ENCODE measurements at regions not wholly inside any gene's neighbourhood (a gene's known extent, or its start where the extent isn't known, plus 50 kb on each side); places are given as distances from the start of the nearest gene placed in this dataset.
"Not testable (repeated sequence)": the region's sequence is repeated elsewhere in the genome, so short reads cannot be mapped to it uniquely, and the experiment has no call there.

GRCh38 chr16:18725321-18725720 is 64.8 kb downstream of the RPS15A start:
- not testable (repeated sequence) for DNase-seq

GRCh38 chr16:18719978-18720377 is 70.2 kb downstream of the RPS15A start:
- DNase-seq: not testable (repeated sequence)

DNA sequence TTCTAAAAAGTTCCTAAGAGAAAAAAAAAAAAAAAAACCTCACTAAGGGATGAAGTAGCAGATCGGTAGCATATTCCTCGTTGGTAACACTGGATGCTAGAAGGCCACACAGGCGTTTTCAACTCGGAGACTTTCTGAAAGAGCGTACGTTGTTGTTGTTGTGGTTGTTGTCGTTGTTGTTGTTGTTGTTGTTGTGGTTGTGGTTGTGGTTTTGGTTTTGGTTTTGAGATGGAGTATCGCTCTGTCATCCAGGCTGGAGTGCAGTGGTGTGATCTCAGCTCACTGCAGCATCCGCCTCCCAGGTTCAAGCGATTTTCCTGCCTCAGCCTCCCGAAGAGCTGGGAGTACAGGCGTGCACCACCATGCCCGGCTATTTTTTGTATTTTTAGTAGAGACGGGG is 77.6 kb downstream of the RPS15A start:
- DNase-seq: not testable (repeated sequence)

- not testable (repeated sequence) for DNase-seq
Measured at GRCh38 chr16:18710659-18711058, 79.5 kb downstream of the RPS15A start.

- DNase-seq: not testable (repeated sequence)
Measured at GRCh38 chr16:18701239-18701638, 88.9 kb downstream of the RPS15A start.

- not testable (repeated sequence) for DNase-seq
Measured at GRCh38 chr16:18696029-18696428, 94.1 kb downstream of the RPS15A start.

DNA sequence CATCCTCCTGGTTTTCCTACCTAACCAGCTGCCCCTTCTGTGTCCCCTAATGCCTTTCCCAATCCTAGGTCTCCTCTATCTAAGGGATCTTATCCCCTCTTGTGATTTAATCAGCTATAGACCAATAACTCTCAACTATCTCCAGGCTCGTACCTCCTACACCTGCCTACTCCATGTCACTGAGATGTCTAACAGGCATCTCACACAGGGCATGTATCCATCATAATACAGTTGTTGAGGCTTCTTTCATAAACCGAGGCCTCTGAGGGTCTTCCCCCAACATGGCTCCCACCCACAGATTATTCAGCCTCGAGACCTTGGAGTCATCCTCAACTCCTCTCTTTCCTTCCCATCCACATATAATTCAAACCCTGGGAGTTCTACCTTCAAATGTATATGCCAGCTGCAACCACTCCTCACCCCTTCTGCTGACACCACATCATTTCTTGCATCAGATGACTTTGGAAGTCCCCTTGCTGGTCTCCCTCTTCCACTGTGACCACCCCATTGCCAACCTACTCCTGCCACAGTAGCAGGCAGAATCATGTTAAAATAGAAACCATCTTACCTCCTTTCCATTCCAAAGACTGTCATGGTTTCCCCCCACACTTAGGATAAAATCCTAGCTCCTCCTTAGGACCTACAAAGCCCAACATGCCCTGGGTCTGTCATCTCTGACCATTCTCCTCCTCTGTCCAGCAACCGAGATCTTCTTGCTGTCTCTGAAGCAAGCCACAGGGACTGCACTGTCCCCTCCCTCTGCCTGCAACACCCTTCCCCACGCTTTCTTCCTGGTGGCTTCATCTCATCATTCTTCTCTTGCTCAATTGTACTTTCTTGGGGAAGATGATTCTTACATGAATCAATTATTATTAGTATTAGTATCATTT is 103.8 kb downstream of the RPS15A start:
- DNase-seq: not testable (repeated sequence)

- not testable (repeated sequence) for DNase-seq
Measured at GRCh38 chr16:18645784-18646183, 83.9 kb upstream of the NOMO2 start.

- DNase-seq: not testable (repeated sequence)
Measured at GRCh38 chr16:18636928-18637327, 75.0 kb upstream of the NOMO2 start.

DNA sequence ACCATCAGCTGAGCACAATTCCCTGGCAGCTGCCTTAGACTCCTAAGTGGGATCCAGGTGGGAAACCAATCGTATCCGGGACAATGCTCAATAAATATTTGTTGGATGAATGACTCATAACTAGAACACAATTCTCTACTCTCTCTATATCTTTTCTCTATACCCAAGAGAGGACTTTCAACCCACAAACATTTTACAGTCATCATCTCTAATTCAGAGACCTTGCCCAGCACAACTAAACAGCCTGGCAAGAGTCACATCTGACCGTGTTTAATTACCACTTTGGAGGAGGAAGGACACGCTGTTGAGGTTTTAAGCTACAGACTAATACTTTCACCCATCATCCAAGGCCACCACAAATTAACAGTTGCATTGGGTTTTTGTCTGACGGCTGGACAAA is 74.3 kb upstream of the NOMO2 start:
- DNase-seq: not testable (repeated sequence)

GRCh38 chr16:18634981-18635380 is 73.1 kb upstream of the NOMO2 start:
- DNase-seq: not testable (repeated sequence)

DNA sequence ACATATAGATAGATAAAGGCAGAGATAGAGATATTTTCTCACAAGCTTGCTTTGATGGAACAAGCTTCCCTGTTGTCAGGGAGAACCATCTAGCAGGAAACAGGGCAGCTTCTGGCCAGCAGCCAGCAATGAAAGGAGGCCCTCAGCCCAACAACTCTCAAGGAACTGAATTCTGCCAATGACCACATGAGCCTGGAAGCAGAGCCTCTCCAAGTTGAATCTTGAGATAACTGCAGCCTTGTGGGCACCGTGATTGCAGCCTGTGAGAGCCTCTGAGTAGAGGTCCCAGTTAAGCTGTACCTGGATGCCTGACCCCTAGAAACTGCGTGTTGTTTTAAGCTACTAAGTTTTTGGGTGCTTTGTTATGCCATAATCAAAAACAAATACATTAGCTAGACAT is 69.8 kb upstream of the NOMO2 start:
- DNase-seq: not testable (repeated sequence)

DNA sequence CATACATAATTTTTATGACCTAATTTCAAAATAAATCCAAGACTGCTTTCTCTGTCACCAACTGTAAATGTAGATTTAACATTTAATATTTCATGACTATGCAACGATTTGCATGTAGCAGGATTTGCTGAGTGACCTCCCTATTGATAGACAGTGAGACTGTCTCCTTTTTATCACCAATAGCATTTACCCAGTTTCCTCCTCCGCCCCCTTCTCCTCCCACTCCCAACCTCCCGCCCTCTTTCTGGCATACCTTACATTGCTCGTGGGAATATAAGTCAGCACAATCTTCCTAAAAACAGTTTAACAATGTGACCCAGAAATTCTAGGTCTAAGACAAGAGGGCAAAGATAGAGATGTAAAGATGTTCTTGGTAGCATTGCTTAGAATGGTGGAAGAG is 55.1 kb upstream of the NOMO2 start:
- not testable (repeated sequence) for DNase-seq

- peak in 1 of 3 donors; percentile 15 for DNase-seq
Measured at GRCh38 chr16:18616137-18616755, 54.3 kb upstream of the NOMO2 start.
